Activated CD4-positive, alpha-beta T cell treated with anti-CD3 and anti-CD28 coated beads, Interleukin-2, Interleukin-4, amounts not matched to agents 100 ng/mL and 50 ng/mL, durations not matched to agents 16 hours and 8 hours (primary cell): ENCODE measurements at regions not wholly inside any gene's neighbourhood (a gene's known extent, or its start where the extent isn't known, plus 50 kb on each side); places are given as distances from the start of the nearest gene placed in this dataset.
"Not testable (repeated sequence)": the region's sequence is repeated elsewhere in the genome, so short reads cannot be mapped to it uniquely, and the experiment has no call there.

Source experiments
- DNase-seq: peaks from one replicate; pipeline ENCODE4 v3.0.0-alpha.2; 2020; ENCODE audit warnings: low spot score

GRCh38 chr4:138892483-138893407, 122.8 kb upstream of the NOCT start:
- peak; percentile 60 for DNase-seq

- no peak for DNase-seq
Observed at GRCh38 chr4:138891631-138892031, 124.0 kb upstream of the NOCT start.

- no peak for DNase-seq
Observed at GRCh38 chr4:138890891-138891570, 124.5 kb upstream of the NOCT start.

DNA sequence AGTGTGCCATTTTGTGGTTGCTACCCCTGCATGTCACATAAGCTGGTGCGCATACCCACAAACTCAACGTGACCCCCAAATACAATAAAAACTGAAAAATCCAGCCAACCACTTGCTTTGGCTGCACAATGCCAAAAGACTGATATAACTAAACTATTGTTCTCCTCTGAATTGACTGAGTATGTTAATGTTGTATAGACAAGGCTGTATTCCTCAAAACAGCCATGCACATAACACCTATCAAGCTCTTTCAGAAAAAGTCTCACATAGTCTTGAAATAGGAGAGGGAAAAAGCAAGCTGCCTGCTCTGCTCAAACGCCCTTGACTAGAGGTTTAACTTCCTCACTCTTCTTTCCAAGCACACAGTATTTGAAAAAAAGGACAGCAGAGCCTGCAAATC, 126.4 kb upstream of the NOCT start:
- no peak for DNase-seq

GRCh38 chr4:138887741-138888140, 127.8 kb upstream of the NOCT start:
- DNase-seq, result no peak

- no peak for DNase-seq
Observed at GRCh38 chr4:138887341-138887740, 128.2 kb upstream of the NOCT start.

- DNase-seq, result no peak
Observed at GRCh38 chr4:138879757-138880156, 135.8 kb upstream of the NOCT start.

GRCh38 chr4:138875891-138876608, 139.5 kb upstream of the NOCT start:
- DNase-seq, result no peak

DNA sequence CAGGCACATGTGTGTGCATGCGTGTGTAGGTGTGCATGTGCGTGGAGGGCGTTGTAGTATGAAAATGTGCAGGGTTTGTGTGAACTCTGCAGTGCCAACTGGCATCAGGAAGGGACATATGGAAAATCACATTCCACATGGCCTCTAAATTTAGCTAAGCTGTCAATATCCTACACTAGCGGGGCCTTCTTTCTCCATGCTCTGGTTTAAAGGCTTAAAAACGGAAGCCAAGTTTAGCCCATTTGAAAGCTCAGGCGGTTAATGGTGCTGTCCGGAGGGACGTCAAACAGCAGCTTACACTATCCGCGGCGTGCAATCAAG, 144.1 kb upstream of the NOCT start:
- DNase-seq, result no peak

DNA sequence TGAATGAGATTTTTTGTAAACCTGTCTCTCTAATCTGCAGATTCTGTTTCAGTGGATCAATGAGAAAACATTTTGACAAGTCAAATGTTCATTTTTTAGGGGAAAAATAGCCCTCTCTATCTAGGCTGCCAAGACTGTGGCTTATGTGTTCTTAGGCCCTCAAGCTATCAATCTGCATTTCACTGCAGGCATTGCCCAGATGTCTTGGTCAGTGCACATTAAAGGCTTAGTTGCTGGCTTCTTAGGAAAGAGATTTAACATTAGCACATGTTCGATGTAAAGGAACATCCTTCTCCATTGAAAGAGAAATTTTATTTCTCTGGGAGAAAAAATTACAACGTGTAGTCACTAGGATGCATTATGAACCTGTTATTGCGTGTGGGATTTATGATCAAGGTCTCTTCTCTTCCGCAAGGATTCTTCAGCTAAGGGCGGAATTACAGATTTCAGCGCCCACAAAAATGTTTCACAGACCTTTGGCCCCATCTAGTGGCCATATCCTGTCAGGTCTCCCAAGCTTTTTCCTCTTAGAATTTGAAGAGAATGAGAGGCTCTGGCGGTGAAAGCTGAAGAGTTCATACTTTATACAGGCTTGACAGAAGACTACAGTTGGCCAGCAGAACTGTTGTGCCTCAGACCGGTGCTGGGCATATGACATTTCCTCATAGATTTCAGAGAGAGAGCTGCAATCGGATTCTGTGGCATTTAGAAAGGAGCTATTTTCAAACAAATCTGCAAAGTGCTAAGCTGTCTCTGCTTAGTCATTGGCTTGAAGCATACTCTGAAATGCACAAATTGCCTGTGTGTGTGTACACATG, 144.6 kb upstream of the NOCT start:
- DNase-seq, result peak; percentile 52

GRCh38 chr4:138869631-138870030, 145.9 kb upstream of the NOCT start:
- DNase-seq, result no peak

- no peak for DNase-seq
Observed at GRCh38 chr4:138869165-138869564, 146.4 kb upstream of the NOCT start.

DNA sequence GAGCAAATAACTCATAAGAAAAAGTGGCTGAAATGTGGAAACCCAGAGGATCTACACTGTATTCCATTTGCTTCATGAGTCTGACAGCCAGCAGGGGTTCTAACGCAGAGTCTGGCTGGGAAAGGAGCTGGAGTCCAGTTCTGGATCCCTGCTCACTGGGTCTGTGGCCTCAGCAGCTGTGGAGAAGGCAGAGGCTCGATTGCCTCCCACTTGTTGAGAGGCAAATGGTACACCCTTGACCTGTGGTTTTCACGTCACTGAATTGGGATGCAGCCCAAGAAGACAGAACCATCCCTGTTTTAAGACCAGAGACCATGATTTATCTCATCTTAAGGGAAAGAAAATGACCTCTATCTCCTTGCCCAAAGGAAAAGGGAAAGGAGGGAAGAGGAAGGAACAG, 147.0 kb upstream of the NOCT start:
- no peak for DNase-seq

DNA sequence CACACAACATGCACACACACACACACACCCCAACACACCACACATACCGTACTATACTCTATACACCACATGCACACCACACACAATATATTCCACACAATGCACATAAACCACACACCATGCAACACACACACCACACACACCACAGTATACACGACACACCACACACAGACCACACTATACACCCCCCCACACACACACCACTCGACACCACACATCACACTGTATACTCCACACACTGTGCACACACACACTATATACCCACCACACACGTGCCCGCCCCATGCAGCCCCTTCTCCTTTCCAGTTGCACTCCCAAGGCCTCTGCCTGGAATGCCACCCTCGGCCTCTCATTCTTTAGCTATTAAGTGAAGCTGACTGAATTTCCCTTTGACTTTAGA, 148.2 kb upstream of the NOCT start:
- no peak for DNase-seq

- DNase-seq, result no peak
Observed at GRCh38 chr4:138866314-138866713, 149.3 kb upstream of the NOCT start.

DNA sequence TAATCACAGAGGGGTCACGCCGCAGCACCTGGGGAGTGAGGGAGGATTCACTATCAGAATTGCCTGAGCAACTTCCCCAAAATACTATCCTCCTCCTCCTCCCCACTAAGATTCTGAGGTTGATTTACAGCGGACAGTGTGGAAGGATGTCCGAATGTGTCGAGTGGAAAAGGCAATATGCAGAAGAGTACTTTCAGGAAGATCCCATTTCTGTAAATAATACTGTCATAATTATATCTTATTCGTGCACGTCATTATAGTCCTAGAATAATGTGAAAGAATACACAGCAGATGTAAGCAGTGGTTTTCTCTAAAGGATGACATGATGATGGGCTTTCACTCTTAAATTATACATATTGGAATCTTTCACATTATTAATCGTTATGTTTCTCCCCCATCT, 149.8 kb upstream of the NOCT start:
- DNase-seq, result no peak

DNA sequence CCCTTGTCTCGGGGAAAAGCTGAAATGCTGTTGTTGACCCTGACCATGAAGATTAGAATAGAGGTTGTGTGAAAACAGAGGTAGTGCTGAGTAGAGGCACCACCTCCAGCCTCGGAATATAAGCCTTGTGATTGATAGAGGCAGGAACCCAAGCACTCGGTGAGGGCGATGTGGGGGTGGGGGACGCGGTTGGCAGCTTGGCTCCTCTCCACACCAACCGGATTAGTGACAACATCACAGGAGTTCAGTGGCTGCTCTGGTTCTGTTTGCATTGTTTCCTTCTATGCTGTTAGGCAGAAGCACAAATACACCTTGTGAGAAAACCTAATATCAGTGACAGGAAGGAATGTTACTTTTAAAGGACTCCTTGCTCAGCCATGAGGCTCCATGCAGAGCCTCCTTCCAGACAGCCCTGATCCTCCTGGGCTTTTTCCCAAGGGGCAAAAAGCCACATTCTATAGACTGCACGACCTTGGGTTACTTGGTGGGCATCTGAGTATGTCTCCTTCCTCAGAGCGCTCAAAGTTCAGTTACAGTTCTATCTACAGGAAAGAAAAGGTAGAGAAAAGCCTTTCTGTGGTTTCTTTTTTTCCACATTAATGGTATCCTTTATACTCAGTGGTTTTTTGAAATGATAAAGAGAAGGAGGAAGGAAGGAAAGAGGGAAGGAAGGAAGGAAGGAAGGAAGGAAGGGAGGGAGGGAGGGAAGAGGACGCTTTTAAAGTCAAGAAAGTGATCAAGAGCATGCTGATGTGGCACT, 150.4 kb upstream of the NOCT start:
- DNase-seq, result no peak

DNA sequence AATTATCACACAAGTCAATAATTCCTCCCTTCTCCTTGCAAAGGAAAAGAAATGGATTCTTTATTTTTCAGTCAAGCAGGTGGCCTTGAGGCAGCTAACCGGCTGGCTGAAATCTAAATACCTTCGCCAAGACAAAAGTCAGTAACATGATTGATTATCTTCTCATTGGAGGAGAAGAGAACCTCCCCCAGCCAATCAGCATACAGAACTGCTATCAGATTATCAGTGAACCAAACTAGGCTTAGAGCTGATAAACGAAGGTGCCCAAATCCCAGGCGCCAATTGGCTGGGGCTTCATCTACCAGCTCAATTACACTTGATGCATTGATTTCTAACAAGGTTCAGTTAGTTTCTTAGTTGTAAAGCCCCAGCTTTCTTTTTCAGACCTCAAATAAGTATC, 152.4 kb upstream of the NOCT start:
- no peak for DNase-seq

DNA sequence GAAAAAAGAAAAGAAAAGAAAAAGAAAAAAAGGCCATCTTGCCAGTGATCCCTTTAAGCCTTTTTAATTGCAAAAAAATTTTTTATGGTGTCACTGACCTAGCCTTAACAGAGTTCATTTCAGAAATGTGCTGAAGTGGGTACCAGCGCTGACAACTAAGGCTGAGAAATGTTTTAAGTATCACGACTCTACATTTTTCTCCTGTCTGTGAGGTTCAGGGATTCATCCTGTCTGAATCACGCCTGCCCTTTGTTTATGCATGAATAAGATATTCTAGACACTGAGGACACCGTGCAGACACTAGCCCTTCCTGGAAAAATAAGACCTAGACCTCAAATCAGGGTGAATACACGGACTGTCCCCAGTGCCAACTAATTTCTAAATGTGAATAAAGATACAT, 154.4 kb upstream of the NOCT start:
- no peak for DNase-seq

- not testable (repeated sequence) for DNase-seq
Observed at GRCh38 chr4:138860357-138860756, 155.2 kb upstream of the NOCT start.

DNA sequence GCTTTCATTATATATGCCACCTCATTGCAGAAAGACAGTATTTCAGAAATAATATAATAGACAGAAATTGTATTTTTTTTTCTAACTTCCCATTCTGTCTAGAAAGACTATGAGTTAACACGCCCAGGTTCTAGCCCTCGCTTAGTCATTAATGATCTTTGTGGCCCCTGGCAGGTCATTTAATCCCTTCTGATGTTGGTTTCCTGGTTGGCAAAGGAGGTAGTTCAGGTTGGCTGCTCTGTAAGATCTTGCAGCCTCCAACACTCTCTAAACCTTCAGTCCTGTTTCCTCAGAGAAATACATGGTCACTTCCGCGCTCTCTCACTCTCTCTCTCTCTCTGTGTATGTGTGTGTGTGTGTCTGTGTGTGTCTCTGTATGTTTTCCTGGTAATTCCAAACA, 156.3 kb upstream of the NOCT start:
- DNase-seq, result no peak
